Activated CD4-positive, alpha-beta T cell treated with anti-CD3 and anti-CD28 coated beads for 36 hours (primary cell): ENCODE measurements at regions not wholly inside any gene's neighbourhood (a gene's known extent, or its start where the extent isn't known, plus 50 kb on each side); places are given as distances from the start of the nearest gene placed in this dataset.

Experiments
- ATAC-seq: fragments of 200-7000 bp; cut with Tn5 transposase; one replicate; pipeline ENCODE4 v1.10.0; 2021; ENCODE audit warnings: mild to moderate bottlenecking, moderate library complexity
- CTCF ChIA-PET: fragments of 350-600 bp; sonication (Branson Sonifier 250); formaldehyde crosslinking; loops from one replicate; lab custom pipeline; 2021; ENCODE audit warnings: antibody characterized with exemption; lab: Charles Lee
- POLR2A ChIA-PET: fragments of 350-600 bp; sonication (Branson Sonifier 250); formaldehyde crosslinking; loops from one replicate; lab custom pipeline; 2021; ENCODE audit warnings: antibody characterized with exemption, inconsistent platforms; lab: Charles Lee
- DNase-seq: peaks from one replicate; pipeline ENCODE4 v3.0.0-alpha.2; 2020
- H3K27ac Mint-ChIP-seq: one replicate; pipeline ENCODE4 v1.8.0; 2021; ENCODE audit warnings: mixed read lengths
- H3K27me3 Mint-ChIP-seq: one replicate; pipeline ENCODE4 v1.8.0; 2021; ENCODE audit warnings: mixed read lengths
- H3K36me3 Mint-ChIP-seq: one replicate; pipeline ENCODE4 v1.8.0; 2021; ENCODE audit warnings: low read depth, mixed read lengths
- H3K4me1 Mint-ChIP-seq: one replicate; pipeline ENCODE4 v1.8.0; 2021; ENCODE audit warnings: mixed read lengths
- H3K4me3 Mint-ChIP-seq: one replicate; pipeline ENCODE4 v1.8.0; 2021; ENCODE audit warnings: mild to moderate bottlenecking, moderate library complexity, mixed read lengths
- H3K9me3 Mint-ChIP-seq: one replicate; pipeline ENCODE4 v1.8.0; 2021; ENCODE audit warnings: low read depth, mixed read lengths
- intact Hi-C, 2 experiments: fragments of 100-400 bp; cut with DNase I in 1 of 2; cut with micrococcal nuclease in 1 of 2; formaldehyde crosslinking; loops; one replicate each; pipeline versions ENCODE4 v1.14.2 to v1.15.1; 2022 to 2024; cut with DNase I, micrococcal nuclease

- ATAC-seq = no peak
- Mint-ChIP-seq H3K9me3 (no peaks in the 10 kb centered on the region), H3K4me1 (no peaks in the 10 kb centered on the region), H3K27ac (no peak overlapping the region), H3K4me3 (no peak overlapping the region), H3K27me3 (no peaks in the 10 kb centered on the region), H3K36me3 (no peaks in the 10 kb centered on the region)
- CTCF ChIA-PET = no interaction called here
- intact Hi-C loops = no loop called here
- DNase-seq = no peak
- POLR2A ChIA-PET = no interaction called here
Measured at GRCh38 chr10:130801784-130802183, 509.7 kb downstream of the TCERG1L start.

DNA sequence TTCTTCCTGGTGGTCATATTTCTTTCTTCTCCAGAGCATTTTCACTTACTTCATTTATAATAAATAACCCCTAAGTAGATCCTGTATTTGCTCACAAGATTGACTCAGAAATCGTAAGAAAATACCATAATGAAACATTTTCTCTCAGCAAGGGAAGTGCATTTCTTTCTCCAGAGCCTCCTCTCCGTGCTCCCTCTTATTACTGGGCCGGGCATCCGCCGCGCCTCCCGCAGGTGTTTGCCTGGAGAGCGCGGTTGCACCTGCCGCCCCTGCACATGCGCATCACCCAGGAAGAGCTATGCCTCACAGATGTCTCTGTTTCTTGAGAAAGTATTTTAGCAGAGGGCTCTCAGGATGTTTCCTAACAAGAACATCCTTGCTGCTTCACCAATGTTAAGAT lies 509.2 kb downstream of the TCERG1L start:
- POLR2A ChIA-PET = no interaction called here
- no peaks in the 10 kb centered on the region for H3K4me1 Mint-ChIP-seq
- ATAC-seq = no peak

DNA sequence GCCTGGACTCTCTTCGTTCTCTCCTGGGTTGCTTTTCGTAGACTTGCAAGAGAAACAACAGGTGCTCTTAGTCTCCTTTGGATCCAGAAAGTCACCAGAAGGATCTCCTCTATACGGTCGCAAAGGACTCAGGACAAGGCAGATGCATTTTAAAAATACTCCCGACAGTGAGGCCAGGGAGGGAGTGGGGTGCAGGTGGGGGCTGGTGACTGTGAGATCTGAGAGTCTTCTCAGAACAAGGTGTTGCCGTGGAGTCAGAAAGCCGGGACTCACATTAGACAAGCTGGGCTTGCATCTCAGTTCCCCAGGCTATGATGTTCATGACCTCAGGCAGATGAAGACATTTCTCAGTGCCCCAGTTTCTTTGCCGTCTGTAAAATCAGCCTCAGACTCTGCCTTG lies 507.2 kb downstream of the TCERG1L start:
- Mint-ChIP-seq H3K36me3 (no peaks in the 10 kb centered on the region), H3K27me3 (no peaks in the 10 kb centered on the region), H3K9me3 (no peaks in the 10 kb centered on the region), H3K4me3 (no peak overlapping the region), H3K27ac (no peak overlapping the region), H3K4me1 (no peaks in the 10 kb centered on the region)
- CTCF ChIA-PET = no interaction called here
- POLR2A ChIA-PET = no interaction called here
- intact Hi-C loops = no loop called here
- DNase-seq = no peak
- ATAC-seq = no peak

More for the DNA sequence above, 509.2 kb downstream of the TCERG1L start:
- H3K36me3 Mint-ChIP-seq = no peaks in the 10 kb centered on the region
- H3K4me3 Mint-ChIP-seq = no peak overlapping the region
- H3K27me3 Mint-ChIP-seq = no peaks in the 10 kb centered on the region
- no peak for DNase-seq
- H3K9me3 Mint-ChIP-seq = no peaks in the 10 kb centered on the region
- intact Hi-C loops = no loop called here
- no peak overlapping the region for H3K27ac Mint-ChIP-seq
- CTCF ChIA-PET = no interaction called here

- ATAC-seq (no peak), DNase-seq (no peak)
- Mint-ChIP-seq H3K36me3 (no peaks in the 10 kb centered on the region), H3K27ac (no peak overlapping the region), H3K4me3 (no peak overlapping the region), H3K9me3 (no peaks in the 10 kb centered on the region), H3K4me1 (no peaks in the 10 kb centered on the region), H3K27me3 (no peaks in the 10 kb centered on the region)
- intact Hi-C loops = no loop called here
- POLR2A ChIA-PET = no interaction called here
- CTCF ChIA-PET = interaction anchor here (0.7 kb wide), 1 partner anchor 1001 kb away, joined by 3 read pairs; no protein-coding TSS in a partner anchor
Measured at GRCh38 chr10:130804778-130805634, 506.5 kb downstream of the TCERG1L start.

GRCh38 chr10:130805635-130806030 lies 505.9 kb downstream of the TCERG1L start:
- ChIA-PET POLR2A (no interaction called here), CTCF (no interaction called here)
- no peaks in the 10 kb centered on the region for H3K4me1 Mint-ChIP-seq
- H3K9me3 Mint-ChIP-seq = no peaks in the 10 kb centered on the region
- no peaks in the 10 kb centered on the region for H3K27me3 Mint-ChIP-seq
- ATAC-seq (no peak), DNase-seq (no peak)
- no peak overlapping the region for H3K27ac Mint-ChIP-seq
- intact Hi-C loops = no loop called here
- H3K4me3 Mint-ChIP-seq = no peak overlapping the region
- H3K36me3 Mint-ChIP-seq = no peaks in the 10 kb centered on the region

- no peak for DNase-seq
- Mint-ChIP-seq H3K9me3 (no peaks in the 10 kb centered on the region), H3K27me3 (no peaks in the 10 kb centered on the region), H3K36me3 (no peaks in the 10 kb centered on the region), H3K4me1 (no peaks in the 10 kb centered on the region), H3K4me3 (no peak overlapping the region), H3K27ac (no peak overlapping the region)
- intact Hi-C loops = no loop called here
- POLR2A ChIA-PET = no interaction called here
- no peak for ATAC-seq
- CTCF ChIA-PET = no interaction called here
Measured at GRCh38 chr10:130806426-130806825, 505.1 kb downstream of the TCERG1L start.

GRCh38 chr10:130807096-130807495 lies 504.4 kb downstream of the TCERG1L start:
- Mint-ChIP-seq H3K4me3 (no peak overlapping the region), H3K27ac (no peak overlapping the region), H3K9me3 (no peaks in the 10 kb centered on the region), H3K4me1 (no peaks in the 10 kb centered on the region), H3K36me3 (no peaks in the 10 kb centered on the region), H3K27me3 (no peaks in the 10 kb centered on the region)
- DNase-seq (no peak), ATAC-seq (no peak)
- ChIA-PET POLR2A (no interaction called here), CTCF (no interaction called here)
- intact Hi-C loops = no loop called here

DNA sequence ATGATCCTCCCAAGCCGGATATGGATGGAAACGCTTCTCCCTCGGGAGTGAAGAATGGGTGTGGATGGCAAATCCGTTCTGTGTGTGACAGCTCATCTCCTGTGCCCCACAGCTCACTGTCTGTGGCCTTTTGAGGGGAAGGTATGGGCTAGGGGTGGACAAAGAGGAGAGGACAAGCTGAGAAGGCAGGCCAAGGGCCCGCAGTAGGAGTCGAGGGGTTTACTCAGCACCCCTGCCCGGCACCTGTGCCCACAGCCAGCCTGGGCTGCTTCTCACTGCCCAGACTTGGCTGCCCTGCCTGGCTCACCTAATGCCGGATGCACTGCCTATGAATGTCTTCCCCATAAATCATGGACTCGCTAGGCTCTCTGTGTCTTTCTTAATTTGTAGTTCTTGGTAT lies 503.8 kb downstream of the TCERG1L start:
- ChIA-PET POLR2A (no interaction called here), CTCF (no interaction called here)
- intact Hi-C loops = no loop called here
- Mint-ChIP-seq H3K9me3 (no peaks in the 10 kb centered on the region), H3K4me1 (no peaks in the 10 kb centered on the region), H3K27me3 (no peaks in the 10 kb centered on the region), H3K4me3 (no peak overlapping the region), H3K36me3 (no peaks in the 10 kb centered on the region), H3K27ac (no peak overlapping the region)
- no peak for DNase-seq
- ATAC-seq = no peak

DNA sequence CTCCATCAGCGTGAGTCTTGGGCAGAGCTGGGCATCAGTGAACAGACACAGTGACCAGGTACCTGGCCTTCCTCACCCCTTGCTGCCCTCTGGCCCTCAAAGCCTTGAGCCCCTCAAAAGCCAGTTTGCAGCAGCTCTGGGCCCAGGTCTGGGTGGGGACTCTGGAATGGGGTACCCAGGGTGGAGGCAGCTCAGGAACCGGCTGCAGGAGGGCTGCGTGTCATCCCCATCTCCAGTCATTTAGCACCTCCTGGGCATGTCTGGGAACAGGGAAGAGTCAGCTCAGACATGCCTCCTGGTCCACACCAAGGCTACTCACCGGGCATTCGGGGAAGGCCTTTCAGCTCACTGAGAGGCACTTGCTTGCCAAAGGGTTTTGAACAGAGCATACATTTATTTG lies 503.3 kb downstream of the TCERG1L start:
- ChIA-PET POLR2A (no interaction called here), CTCF (no interaction called here)
- H3K36me3 Mint-ChIP-seq = no peaks in the 10 kb centered on the region
- no peaks in the 10 kb centered on the region for H3K27me3 Mint-ChIP-seq
- no peaks in the 10 kb centered on the region for H3K4me1 Mint-ChIP-seq
- no peak for DNase-seq
- H3K4me3 Mint-ChIP-seq = no peak overlapping the region
- H3K27ac Mint-ChIP-seq = no peak overlapping the region
- H3K9me3 Mint-ChIP-seq = no peaks in the 10 kb centered on the region
- intact Hi-C loops = no loop called here
- ATAC-seq = no peak

- Mint-ChIP-seq H3K36me3 (no peaks in the 10 kb centered on the region), H3K4me3 (no peak overlapping the region), H3K9me3 (no peaks in the 10 kb centered on the region), H3K27ac (no peak overlapping the region), H3K4me1 (no peaks in the 10 kb centered on the region), H3K27me3 (no peaks in the 10 kb centered on the region)
- intact Hi-C loops = no loop called here
- ATAC-seq (no peak), DNase-seq (no peak)
- POLR2A ChIA-PET = no interaction called here
- CTCF ChIA-PET = no interaction called here
Measured at GRCh38 chr10:130808686-130809085, 502.8 kb downstream of the TCERG1L start.

- no peaks in the 10 kb centered on the region for H3K4me1 Mint-ChIP-seq
Measured at GRCh38 chr10:130809181-130809580, 502.3 kb downstream of the TCERG1L start.

GRCh38 chr10:130809761-130810515 lies 501.6 kb downstream of the TCERG1L start:
- Mint-ChIP-seq H3K4me1 (no peaks in the 10 kb centered on the region), H3K27me3 (no peaks in the 10 kb centered on the region), H3K9me3 (no peaks in the 10 kb centered on the region), H3K27ac (no peak overlapping the region), H3K36me3 (no peaks in the 10 kb centered on the region), H3K4me3 (no peak overlapping the region)
- ChIA-PET CTCF (no interaction called here), POLR2A (no interaction called here)
- intact Hi-C loops = no loop called here
- ATAC-seq (no peak), DNase-seq (no peak)

More at GRCh38 chr10:130809181-130809580, 502.3 kb downstream of the TCERG1L start:
- Mint-ChIP-seq H3K27me3 (no peaks in the 10 kb centered on the region), H3K36me3 (no peaks in the 10 kb centered on the region), H3K27ac (no peak overlapping the region), H3K9me3 (no peaks in the 10 kb centered on the region), H3K4me3 (no peak overlapping the region)
- ChIA-PET POLR2A (no interaction called here), CTCF (no interaction called here)
- intact Hi-C loops = no loop called here
- ATAC-seq = no peak
- no peak for DNase-seq
